GM12874 (cell line): ENCODE measurements at regions not wholly inside any gene's neighbourhood (a gene's known extent, or its start where the extent isn't known, plus 50 kb on each side); places are given as distances from the start of the nearest gene placed in this dataset.

ENCODE experiments used
- CTCF ChIP-seq: IDR thresholded peaks from 2 replicates; pipeline ENCODE4 v1.5.1; 2011; ENCODE audit warnings: low read depth, mild to moderate bottlenecking, control low read depth, low read length, moderate library complexity; ENCODE audit not compliant: insufficient read depth

GRCh38 chr20:53658322-53658721 lies 64.7 kb upstream of the ZNF217 start:
- TF ChIP-seq CTCF: no peak

- no peak for TF ChIP-seq CTCF
Observed at GRCh38 chr20:53657732-53658131, 64.1 kb upstream of the ZNF217 start.

- no peak for TF ChIP-seq CTCF
Observed at GRCh38 chr20:53657279-53657678, 63.6 kb upstream of the ZNF217 start.

GRCh38 chr20:53656293-53657202 lies 62.9 kb upstream of the ZNF217 start:
- no peak for TF ChIP-seq CTCF

GRCh38 chr20:53655625-53656292 lies 62.1 kb upstream of the ZNF217 start:
- TF ChIP-seq CTCF: no peak

- no peak for TF ChIP-seq CTCF
Observed at GRCh38 chr20:53654932-53655624, 61.4 kb upstream of the ZNF217 start.
